ENCODE measurements at regions not wholly inside any gene's neighbourhood (a gene's known extent, or its start where the extent isn't known, plus 50 kb on each side); places are given as distances from the start of the nearest gene placed in this dataset.

- H3K4me3 ChIP-seq (ENCODE audit: low read depth in 1 of 5, low read length in 5 of 5), result no peak overlapping the region
These were observed 835.1 kb upstream of the MBL2 start for GRCh38 chr10:53607691-53608090.

GRCh38 chr10:53606981-53607380 is 834.4 kb upstream of the MBL2 start:
- Histone ChIP-seq H3K4me3 (ENCODE audit: low read depth in 1 of 5, low read length in 5 of 5) (no peak overlapping the region), H3K9me3 (ENCODE audit: control insufficient read depth in 5 of 5, low read length in 5 of 5) (no peaks in the 10 kb centered on the region), H3K27ac (ENCODE audit: low read depth, low read length) (no peak overlapping the region), H3K36me3 (ENCODE audit: control insufficient read depth in 5 of 5, insufficient read depth in 5 of 5, low read length in 5 of 5) (no peaks in the 10 kb centered on the region), H3K4me1 (ENCODE audit: control insufficient read depth in 5 of 5, insufficient read depth in 5 of 5, low read length in 5 of 5) (no peaks in the 10 kb centered on the region), H3K27me3 (ENCODE audit: control insufficient read depth in 5 of 5, insufficient read depth in 4 of 5, low read length in 5 of 5) (peaks cover 0 to 3% (median 0%) of the 10 kb centered on the region in 5 donors), H3K9ac (ENCODE audit: low read length in 5 of 5) (no peak overlapping the region)

More at GRCh38 chr10:53607691-53608090, 835.1 kb upstream of the MBL2 start:
- Histone ChIP-seq H3K4me1 (ENCODE audit: control insufficient read depth in 5 of 5, insufficient read depth in 5 of 5, low read length in 5 of 5) (no peaks in the 10 kb centered on the region), H3K9me3 (ENCODE audit: control insufficient read depth in 5 of 5, low read length in 5 of 5) (no peaks in the 10 kb centered on the region), H3K27me3 (ENCODE audit: control insufficient read depth in 5 of 5, insufficient read depth in 4 of 5, low read length in 5 of 5) (peaks cover 0 to 3% (median 0%) of the 10 kb centered on the region in 5 donors), H3K9ac (ENCODE audit: low read length in 5 of 5) (no peak overlapping the region), H3K36me3 (ENCODE audit: control insufficient read depth in 5 of 5, insufficient read depth in 5 of 5, low read length in 5 of 5) (no peaks in the 10 kb centered on the region), H3K27ac (ENCODE audit: low read depth, low read length) (no peak overlapping the region)

- H3K9ac ChIP-seq (ENCODE audit: low read length in 5 of 5), result no peak overlapping the region
These were observed 828.8 kb upstream of the MBL2 start for GRCh38 chr10:53601260-53601875.

GRCh38 chr10:53598914-53599313 is 826.3 kb upstream of the MBL2 start:
- H3K9me3 ChIP-seq (ENCODE audit: control insufficient read depth in 5 of 5, low read length in 5 of 5), result no peaks in the 10 kb centered on the region
- no peak overlapping the region for H3K4me3 ChIP-seq (ENCODE audit: low read depth in 1 of 5, low read length in 5 of 5)
- H3K4me1 ChIP-seq (ENCODE audit: control insufficient read depth in 5 of 5, insufficient read depth in 5 of 5, low read length in 5 of 5), result no peaks in the 10 kb centered on the region
- no peaks in the 10 kb centered on the region for H3K36me3 ChIP-seq (ENCODE audit: control insufficient read depth in 5 of 5, insufficient read depth in 5 of 5, low read length in 5 of 5)
- H3K9ac ChIP-seq (ENCODE audit: low read length in 5 of 5), result no peak overlapping the region
- H3K27ac ChIP-seq (ENCODE audit: low read depth, low read length), result no peak overlapping the region
- H3K27me3 ChIP-seq (ENCODE audit: control insufficient read depth in 5 of 5, insufficient read depth in 4 of 5, low read length in 5 of 5), result no peaks in the 10 kb centered on the region

More at GRCh38 chr10:53601260-53601875, 828.8 kb upstream of the MBL2 start:
- no peaks in the 10 kb centered on the region for H3K9me3 ChIP-seq (ENCODE audit: control insufficient read depth in 5 of 5, low read length in 5 of 5)
- no peaks in the 10 kb centered on the region for H3K36me3 ChIP-seq (ENCODE audit: control insufficient read depth in 5 of 5, insufficient read depth in 5 of 5, low read length in 5 of 5)
- no peak overlapping the region for H3K4me3 ChIP-seq (ENCODE audit: low read depth in 1 of 5, low read length in 5 of 5)
- no peaks in the 10 kb centered on the region for H3K27me3 ChIP-seq (ENCODE audit: control insufficient read depth in 5 of 5, insufficient read depth in 4 of 5, low read length in 5 of 5)
- no peak overlapping the region for H3K27ac ChIP-seq (ENCODE audit: low read depth, low read length)
- H3K4me1 ChIP-seq (ENCODE audit: control insufficient read depth in 5 of 5, insufficient read depth in 5 of 5, low read length in 5 of 5), result no peaks in the 10 kb centered on the region

GRCh38 chr10:53597835-53598251 is 825.3 kb upstream of the MBL2 start:
- Histone ChIP-seq H3K4me1 (ENCODE audit: control insufficient read depth in 5 of 5, insufficient read depth in 5 of 5, low read length in 5 of 5) (no peaks in the 10 kb centered on the region), H3K27me3 (ENCODE audit: control insufficient read depth in 5 of 5, insufficient read depth in 4 of 5, low read length in 5 of 5) (no peaks in the 10 kb centered on the region), H3K4me3 (ENCODE audit: low read depth in 1 of 5, low read length in 5 of 5) (no peak overlapping the region), H3K9ac (ENCODE audit: low read length in 5 of 5) (no peak overlapping the region), H3K9me3 (ENCODE audit: control insufficient read depth in 5 of 5, low read length in 5 of 5) (no peaks in the 10 kb centered on the region), H3K36me3 (ENCODE audit: control insufficient read depth in 5 of 5, insufficient read depth in 5 of 5, low read length in 5 of 5) (no peaks in the 10 kb centered on the region), H3K27ac (ENCODE audit: low read depth, low read length) (no peak overlapping the region)

- H3K4me3 ChIP-seq (ENCODE audit: low read depth in 1 of 5, low read length in 5 of 5), result no peak overlapping the region
- H3K36me3 ChIP-seq (ENCODE audit: control insufficient read depth in 5 of 5, insufficient read depth in 5 of 5, low read length in 5 of 5), result no peaks in the 10 kb centered on the region
- no peak overlapping the region for H3K27ac ChIP-seq (ENCODE audit: low read depth, low read length)
- no peaks in the 10 kb centered on the region for H3K27me3 ChIP-seq (ENCODE audit: control insufficient read depth in 5 of 5, insufficient read depth in 4 of 5, low read length in 5 of 5)
- H3K9ac ChIP-seq (ENCODE audit: low read length in 5 of 5), result no peak overlapping the region
- no peaks in the 10 kb centered on the region for H3K9me3 ChIP-seq (ENCODE audit: control insufficient read depth in 5 of 5, low read length in 5 of 5)
- peaks cover 0 to 7% (median 0%) of the 10 kb centered on the region in 5 donors for H3K4me1 ChIP-seq (ENCODE audit: control insufficient read depth in 5 of 5, insufficient read depth in 5 of 5, low read length in 5 of 5)
These were observed 807.9 kb upstream of the MBL2 start for GRCh38 chr10:53580465-53580864.

GRCh38 chr10:53579773-53580172 is 807.2 kb upstream of the MBL2 start:
- H3K9me3 ChIP-seq (ENCODE audit: control insufficient read depth in 5 of 5, low read length in 5 of 5), result no peaks in the 10 kb centered on the region
- no peak overlapping the region for H3K27ac ChIP-seq (ENCODE audit: low read depth, low read length)
- no peaks in the 10 kb centered on the region for H3K36me3 ChIP-seq (ENCODE audit: control insufficient read depth in 5 of 5, insufficient read depth in 5 of 5, low read length in 5 of 5)
- peaks cover 0 to 7% (median 0%) of the 10 kb centered on the region in 5 donors for H3K4me1 ChIP-seq (ENCODE audit: control insufficient read depth in 5 of 5, insufficient read depth in 5 of 5, low read length in 5 of 5)
- no peak overlapping the region for H3K4me3 ChIP-seq (ENCODE audit: low read depth in 1 of 5, low read length in 5 of 5)
- no peaks in the 10 kb centered on the region for H3K27me3 ChIP-seq (ENCODE audit: control insufficient read depth in 5 of 5, insufficient read depth in 4 of 5, low read length in 5 of 5)
- no peak overlapping the region for H3K9ac ChIP-seq (ENCODE audit: low read length in 5 of 5)

GRCh38 chr10:53574024-53574423 is 801.4 kb upstream of the MBL2 start:
- Histone ChIP-seq H3K9me3 (ENCODE audit: control insufficient read depth in 5 of 5, low read length in 5 of 5) (no peaks in the 10 kb centered on the region), H3K4me1 (ENCODE audit: control insufficient read depth in 5 of 5, insufficient read depth in 5 of 5, low read length in 5 of 5) (no peaks in the 10 kb centered on the region), H3K9ac (ENCODE audit: low read length in 5 of 5) (no peak overlapping the region), H3K36me3 (ENCODE audit: control insufficient read depth in 5 of 5, insufficient read depth in 5 of 5, low read length in 5 of 5) (no peaks in the 10 kb centered on the region), H3K4me3 (ENCODE audit: low read depth in 1 of 5, low read length in 5 of 5) (no peak overlapping the region), H3K27ac (ENCODE audit: low read depth, low read length) (no peak overlapping the region), H3K27me3 (ENCODE audit: control insufficient read depth in 5 of 5, insufficient read depth in 4 of 5, low read length in 5 of 5) (no peaks in the 10 kb centered on the region)

GRCh38 chr10:53573498-53573897 is 800.9 kb upstream of the MBL2 start:
- H3K9ac ChIP-seq (ENCODE audit: low read length in 5 of 5), result no peak overlapping the region
- H3K27me3 ChIP-seq (ENCODE audit: control insufficient read depth in 5 of 5, insufficient read depth in 4 of 5, low read length in 5 of 5), result no peaks in the 10 kb centered on the region
- H3K9me3 ChIP-seq (ENCODE audit: control insufficient read depth in 5 of 5, low read length in 5 of 5), result no peaks in the 10 kb centered on the region
- no peaks in the 10 kb centered on the region for H3K36me3 ChIP-seq (ENCODE audit: control insufficient read depth in 5 of 5, insufficient read depth in 5 of 5, low read length in 5 of 5)
- H3K27ac ChIP-seq (ENCODE audit: low read depth, low read length), result no peak overlapping the region
- H3K4me1 ChIP-seq (ENCODE audit: control insufficient read depth in 5 of 5, insufficient read depth in 5 of 5, low read length in 5 of 5), result no peaks in the 10 kb centered on the region
- H3K4me3 ChIP-seq (ENCODE audit: low read depth in 1 of 5, low read length in 5 of 5), result no peak overlapping the region

GRCh38 chr10:53572799-53573198 is 800.2 kb upstream of the MBL2 start:
- no peak overlapping the region for H3K4me3 ChIP-seq (ENCODE audit: low read depth in 1 of 5, low read length in 5 of 5)
- no peaks in the 10 kb centered on the region for H3K9me3 ChIP-seq (ENCODE audit: control insufficient read depth in 5 of 5, low read length in 5 of 5)
- H3K9ac ChIP-seq (ENCODE audit: low read length in 5 of 5), result no peak overlapping the region
- H3K27me3 ChIP-seq (ENCODE audit: control insufficient read depth in 5 of 5, insufficient read depth in 4 of 5, low read length in 5 of 5), result no peaks in the 10 kb centered on the region
- H3K36me3 ChIP-seq (ENCODE audit: control insufficient read depth in 5 of 5, insufficient read depth in 5 of 5, low read length in 5 of 5), result no peaks in the 10 kb centered on the region
- H3K4me1 ChIP-seq (ENCODE audit: control insufficient read depth in 5 of 5, insufficient read depth in 5 of 5, low read length in 5 of 5), result no peaks in the 10 kb centered on the region
- no peak overlapping the region for H3K27ac ChIP-seq (ENCODE audit: low read depth, low read length)

All from subcutaneous abdominal adipose tissue (tissue), 5 donors.